SK-N-SH treated with all-trans-retinoic acid at 6 μM for 48 hours (cell line): ENCODE measurements at regions not wholly inside any gene's neighbourhood (a gene's known extent, or its start where the extent isn't known, plus 50 kb on each side); places are given as distances from the start of the nearest gene placed in this dataset.
"Not testable (repeated sequence)": the region's sequence is repeated elsewhere in the genome, so short reads cannot be mapped to it uniquely, and the experiment has no call there.

ENCODE experiments used
- ATAC-seq: fragments of 200-7000 bp; cut with Tn5 transposase; 3 replicates; pipeline ENCODE4 v1.9.1; 2020; ENCODE audit warnings: mild to moderate bottlenecking, moderate library complexity
- ARNTL ChIP-seq: fragments of 450-650 bp; formaldehyde crosslinking; IDR thresholded peaks from 2 replicates; pipeline ENCODE4 v1.5.0; 2020; ENCODE audit warnings: low read depth, mild to moderate bottlenecking, moderate library complexity, borderline replicate concordance
- CSDC2 ChIP-seq: fragments of 250-450 bp; sonication (Bioruptor Pico); IDR thresholded peaks from 2 replicates; pipeline ENCODE4 v1.5.0; 2020; ENCODE audit warnings: mild to moderate bottlenecking, moderate library complexity
- CSRNP3 ChIP-seq: fragments of 250-450 bp; sonication (Bioruptor Pico); IDR thresholded peaks from 2 replicates; pipeline ENCODE4 v1.5.1; 2021; ENCODE audit warnings: mild to moderate bottlenecking, moderate library complexity
- ESRRG ChIP-seq: fragments of 250-450 bp; sonication (Bioruptor Pico); IDR thresholded peaks from 2 replicates; pipeline ENCODE4 v1.6.1; 2021; ENCODE audit warnings: mild to moderate bottlenecking
- GLIS3 ChIP-seq: fragments of 250-450 bp; sonication (Bioruptor Pico); IDR thresholded peaks from 2 replicates; pipeline ENCODE4 v1.5.0; 2020; ENCODE audit warnings: mild to moderate bottlenecking, moderate library complexity
- ISL1 ChIP-seq: fragments of 250-450 bp; sonication (Bioruptor Pico); IDR thresholded peaks from 2 replicates; pipeline ENCODE4 v2.1.2; 2022; ENCODE audit warnings: mild to moderate bottlenecking, moderate library complexity
- OSR1 ChIP-seq: fragments of 250-450 bp; sonication (Bioruptor Pico); IDR thresholded peaks from 2 replicates; pipeline ENCODE4 v1.8.0; 2022; ENCODE audit warnings: moderate library complexity, mild to moderate bottlenecking, inconsistent platforms
- POU6F1 ChIP-seq: fragments of 250-450 bp; sonication (Bioruptor Pico); IDR thresholded peaks from 2 replicates; pipeline ENCODE4 v1.8.0; 2021; ENCODE audit warnings: low read depth, mild to moderate bottlenecking, moderate library complexity, borderline replicate concordance
- PPARA ChIP-seq: fragments of 250-450 bp; sonication (Bioruptor Pico); IDR thresholded peaks from 2 replicates; pipeline ENCODE4 v1.5.0; 2020; ENCODE audit warnings: mild to moderate bottlenecking, borderline replicate concordance
- RARB ChIP-seq: fragments of 250-450 bp; sonication (Bioruptor Pico); IDR thresholded peaks from 2 replicates; pipeline ENCODE4 v1.8.0; 2021; ENCODE audit warnings: mild to moderate bottlenecking, moderate library complexity
- SNAI2 ChIP-seq: fragments of 250-450 bp; sonication (Bioruptor Pico); IDR thresholded peaks from 2 replicates; pipeline ENCODE4 v1.5.0; 2020; ENCODE audit warnings: mild to moderate bottlenecking, moderate library complexity
- TOX ChIP-seq: fragments of 250-450 bp; sonication (Bioruptor Pico); IDR thresholded peaks from 2 replicates; pipeline ENCODE4 v1.8.0; 2021; ENCODE audit warnings: mild to moderate bottlenecking, moderate library complexity, borderline replicate concordance
- ZC3H10 ChIP-seq: fragments of 250-450 bp; sonication (Bioruptor Pico); IDR thresholded peaks from 2 replicates; pipeline ENCODE4 v1.5.1; 2021; ENCODE audit warnings: mild to moderate bottlenecking, moderate library complexity
- ZFP3 ChIP-seq: fragments of 250-450 bp; sonication (Bioruptor Pico); IDR thresholded peaks from 2 replicates; pipeline ENCODE4 v1.5.0; 2020; ENCODE audit warnings: mild to moderate bottlenecking, moderate library complexity
- ZFP30 ChIP-seq: fragments of 450-650 bp; formaldehyde crosslinking; IDR thresholded peaks from 2 replicates; pipeline ENCODE4 v1.5.0; 2022; ENCODE audit warnings: mild to moderate bottlenecking, moderate library complexity
- ZNF565 ChIP-seq: fragments of 450-650 bp; formaldehyde crosslinking; conservative IDR thresholded peaks from 2 replicates; pipeline ENCODE4 v1.5.0; 2020; ENCODE audit warnings: low read depth, mild to moderate bottlenecking, moderate library complexity
- ZNF70 ChIP-seq: fragments of 450-650 bp; formaldehyde crosslinking; IDR thresholded peaks from 2 replicates; pipeline ENCODE4 v1.5.0; 2020; ENCODE audit warnings: mild to moderate bottlenecking, moderate library complexity
- ZNF8 ChIP-seq: fragments of 450-650 bp; formaldehyde crosslinking; IDR thresholded peaks from 2 replicates; pipeline ENCODE4 v1.5.0; 2020; ENCODE audit warnings: mild to moderate bottlenecking, moderate library complexity
- TF ChIP-seq, protein P1 (sequence below): fragments of 250-450 bp; sonication (Bioruptor Pico); IDR thresholded peaks from 2 replicates; pipeline ENCODE4 v1.8.0; 2020; ENCODE audit warnings: mild to moderate bottlenecking, moderate library complexity, borderline replicate concordance
- TF ChIP-seq, protein P2 (sequence below): fragments of 250-450 bp; sonication (Bioruptor Pico); IDR thresholded peaks from 2 replicates; pipeline ENCODE4 v1.5.1; 2020; ENCODE audit warnings: low read depth, mild to moderate bottlenecking, moderate library complexity
- TF ChIP-seq, protein P3 (sequence below): fragments of 250-450 bp; sonication (Bioruptor Pico); IDR thresholded peaks from 2 replicates; pipeline ENCODE4 v1.5.0; 2020; ENCODE audit warnings: mild to moderate bottlenecking, moderate library complexity

DNA sequence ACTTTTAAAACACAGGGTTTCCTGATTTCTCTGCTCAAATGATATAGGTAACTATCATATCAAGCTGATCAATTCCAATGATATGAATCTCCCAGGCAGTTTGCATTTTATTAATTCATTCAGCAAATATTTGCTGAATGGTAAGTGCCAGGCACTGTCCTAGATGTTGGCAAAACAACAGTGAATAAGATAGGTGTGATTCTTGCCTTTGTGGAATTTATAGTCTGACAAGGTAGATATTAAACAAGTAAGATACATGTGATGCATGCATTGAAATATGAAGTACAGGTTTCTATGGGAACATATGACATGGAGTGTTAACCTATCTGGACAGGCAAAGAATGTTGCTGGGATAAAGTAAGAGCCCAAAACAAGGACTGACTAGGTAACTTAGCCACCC, 231.8 kb upstream of the DAB2 start:
- TF ChIP-seq ZNF565 (CRISPR knock-in tag) (no peak), PPARA (no peak), ARNTL (CRISPR knock-in tag) (no peak)
- ATAC-seq, result no peak

- TF ChIP-seq, protein P1, sequence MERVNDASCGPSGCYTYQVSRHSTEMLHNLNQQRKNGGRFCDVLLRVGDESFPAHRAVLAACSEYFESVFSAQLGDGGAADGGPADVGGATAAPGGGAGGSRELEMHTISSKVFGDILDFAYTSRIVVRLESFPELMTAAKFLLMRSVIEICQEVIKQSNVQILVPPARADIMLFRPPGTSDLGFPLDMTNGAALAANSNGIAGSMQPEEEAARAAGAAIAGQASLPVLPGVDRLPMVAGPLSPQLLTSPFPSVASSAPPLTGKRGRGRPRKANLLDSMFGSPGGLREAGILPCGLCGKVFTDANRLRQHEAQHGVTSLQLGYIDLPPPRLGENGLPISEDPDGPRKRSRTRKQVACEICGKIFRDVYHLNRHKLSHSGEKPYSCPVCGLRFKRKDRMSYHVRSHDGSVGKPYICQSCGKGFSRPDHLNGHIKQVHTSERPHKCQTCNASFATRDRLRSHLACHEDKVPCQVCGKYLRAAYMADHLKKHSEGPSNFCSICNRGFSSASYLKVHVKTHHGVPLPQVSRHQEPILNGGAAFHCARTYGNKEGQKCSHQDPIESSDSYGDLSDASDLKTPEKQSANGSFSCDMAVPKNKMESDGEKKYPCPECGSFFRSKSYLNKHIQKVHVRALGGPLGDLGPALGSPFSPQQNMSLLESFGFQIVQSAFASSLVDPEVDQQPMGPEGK (CRISPR knock-in tag), result no peak
- TF ChIP-seq ZFP3 (CRISPR knock-in tag), result no peak
- no peak for TF ChIP-seq ZNF70 (CRISPR knock-in tag)
- TF ChIP-seq ISL1 (CRISPR knock-in tag), result no peak
- no peak for TF ChIP-seq OSR1 (CRISPR knock-in tag)
- TF ChIP-seq GLIS3 (CRISPR knock-in tag), result no peak
- TF ChIP-seq SNAI2 (CRISPR knock-in tag), result no peak
- no peak for TF ChIP-seq RARB (CRISPR knock-in tag)
- TF ChIP-seq CSRNP3, result no peak
- no peak for TF ChIP-seq ZNF8 (CRISPR knock-in tag)
- TF ChIP-seq, protein P2, sequence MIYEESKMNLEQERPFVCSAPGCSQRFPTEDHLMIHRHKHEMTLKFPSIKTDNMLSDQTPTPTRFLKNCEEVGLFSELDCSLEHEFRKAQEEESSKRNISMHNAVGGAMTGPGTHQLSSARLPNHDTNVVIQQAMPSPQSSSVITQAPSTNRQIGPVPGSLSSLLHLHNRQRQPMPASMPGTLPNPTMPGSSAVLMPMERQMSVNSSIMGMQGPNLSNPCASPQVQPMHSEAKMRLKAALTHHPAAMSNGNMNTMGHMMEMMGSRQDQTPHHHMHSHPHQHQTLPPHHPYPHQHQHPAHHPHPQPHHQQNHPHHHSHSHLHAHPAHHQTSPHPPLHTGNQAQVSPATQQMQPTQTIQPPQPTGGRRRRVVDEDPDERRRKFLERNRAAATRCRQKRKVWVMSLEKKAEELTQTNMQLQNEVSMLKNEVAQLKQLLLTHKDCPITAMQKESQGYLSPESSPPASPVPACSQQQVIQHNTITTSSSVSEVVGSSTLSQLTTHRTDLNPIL (CRISPR knock-in tag), result no peak
- TF ChIP-seq ZFP30, result no peak
- TF ChIP-seq ESRRG (CRISPR knock-in tag), result no peak
- TF ChIP-seq POU6F1 (CRISPR knock-in tag), result no peak
- no peak for TF ChIP-seq ARNTL (CRISPR knock-in tag)
- no peak for TF ChIP-seq ZNF565 (CRISPR knock-in tag)
- ATAC-seq, result no peak
These were observed 229.9 kb upstream of the DAB2 start for GRCh38 chr5:39654715-39655114.

DNA sequence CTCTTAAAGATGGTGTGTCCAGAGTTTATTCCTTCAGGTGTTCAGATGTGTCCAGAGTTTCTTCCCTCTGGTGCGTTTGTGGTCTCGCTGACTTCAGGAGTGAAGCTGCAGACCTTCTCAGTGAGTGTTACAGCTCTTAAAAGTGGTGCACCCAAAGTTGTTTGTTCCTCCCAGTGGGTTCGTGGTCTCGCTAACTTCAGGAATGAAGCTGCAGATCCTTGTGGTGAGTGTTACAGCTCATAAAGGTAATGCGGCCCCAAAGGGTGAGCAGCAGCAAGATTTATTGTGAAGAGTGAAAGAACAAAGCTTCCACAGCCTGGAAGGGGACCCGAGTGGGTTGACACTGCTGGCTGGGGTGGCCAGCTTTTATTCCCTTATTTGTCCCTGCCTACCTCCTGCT, 227.7 kb upstream of the DAB2 start:
- not testable (repeated sequence) for ATAC-seq

DNA sequence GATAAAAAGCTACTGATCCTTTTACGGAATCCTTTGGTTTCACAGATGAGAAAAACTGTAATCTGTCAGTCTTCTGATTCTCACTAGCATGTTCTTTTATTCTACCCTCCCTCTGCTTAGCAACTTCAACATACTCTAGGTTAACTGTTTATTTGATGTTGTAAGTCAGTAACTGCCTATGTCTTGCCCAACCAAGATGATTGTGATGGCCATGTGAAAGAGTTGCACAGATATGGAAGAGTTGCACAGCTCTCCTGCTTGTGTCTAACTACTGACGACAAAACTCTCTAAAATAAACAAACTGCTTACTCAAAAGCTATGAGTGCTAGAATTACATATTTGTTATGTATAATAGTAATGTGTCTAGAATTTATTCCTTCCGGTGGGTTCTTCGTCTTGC, 227.3 kb upstream of the DAB2 start:
- no peak for ATAC-seq
- TF ChIP-seq ARNTL (CRISPR knock-in tag), result no peak
- no peak for TF ChIP-seq PPARA
- TF ChIP-seq ZFP30, result no peak
- no peak for TF ChIP-seq ZNF8 (CRISPR knock-in tag)
- TF ChIP-seq ZNF565 (CRISPR knock-in tag), result no peak
- no peak for TF ChIP-seq ZNF70 (CRISPR knock-in tag)
- TF ChIP-seq, protein P3, sequence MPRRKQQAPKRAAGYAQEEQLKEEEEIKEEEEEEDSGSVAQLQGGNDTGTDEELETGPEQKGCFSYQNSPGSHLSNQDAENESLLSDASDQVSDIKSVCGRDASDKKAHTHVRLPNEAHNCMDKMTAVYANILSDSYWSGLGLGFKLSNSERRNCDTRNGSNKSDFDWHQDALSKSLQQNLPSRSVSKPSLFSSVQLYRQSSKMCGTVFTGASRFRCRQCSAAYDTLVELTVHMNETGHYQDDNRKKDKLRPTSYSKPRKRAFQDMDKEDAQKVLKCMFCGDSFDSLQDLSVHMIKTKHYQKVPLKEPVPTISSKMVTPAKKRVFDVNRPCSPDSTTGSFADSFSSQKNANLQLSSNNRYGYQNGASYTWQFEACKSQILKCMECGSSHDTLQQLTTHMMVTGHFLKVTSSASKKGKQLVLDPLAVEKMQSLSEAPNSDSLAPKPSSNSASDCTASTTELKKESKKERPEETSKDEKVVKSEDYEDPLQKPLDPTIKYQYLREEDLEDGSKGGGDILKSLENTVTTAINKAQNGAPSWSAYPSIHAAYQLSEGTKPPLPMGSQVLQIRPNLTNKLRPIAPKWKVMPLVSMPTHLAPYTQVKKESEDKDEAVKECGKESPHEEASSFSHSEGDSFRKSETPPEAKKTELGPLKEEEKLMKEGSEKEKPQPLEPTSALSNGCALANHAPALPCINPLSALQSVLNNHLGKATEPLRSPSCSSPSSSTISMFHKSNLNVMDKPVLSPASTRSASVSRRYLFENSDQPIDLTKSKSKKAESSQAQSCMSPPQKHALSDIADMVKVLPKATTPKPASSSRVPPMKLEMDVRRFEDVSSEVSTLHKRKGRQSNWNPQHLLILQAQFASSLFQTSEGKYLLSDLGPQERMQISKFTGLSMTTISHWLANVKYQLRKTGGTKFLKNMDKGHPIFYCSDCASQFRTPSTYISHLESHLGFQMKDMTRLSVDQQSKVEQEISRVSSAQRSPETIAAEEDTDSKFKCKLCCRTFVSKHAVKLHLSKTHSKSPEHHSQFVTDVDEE (CRISPR knock-in tag), result no peak
- TF ChIP-seq ZC3H10 (CRISPR knock-in tag), result no peak
- no peak for TF ChIP-seq CSDC2 (CRISPR knock-in tag)
- TF ChIP-seq TOX (CRISPR knock-in tag), result no peak
- TF ChIP-seq SNAI2 (CRISPR knock-in tag), result no peak
- no peak for TF ChIP-seq ISL1 (CRISPR knock-in tag)
- no peak for TF ChIP-seq GLIS3 (CRISPR knock-in tag)
- TF ChIP-seq, protein P1 (CRISPR knock-in tag), result no peak
